Keratinocyte (primary cell): ENCODE measurements at regions not wholly inside any gene's neighbourhood (a gene's known extent, or its start where the extent isn't known, plus 50 kb on each side); places are given as distances from the start of the nearest gene placed in this dataset.

ENCODE experiments used
- CTCF ChIP-seq, 3 experiments: IDR thresholded peaks in 1 of 3; conservative IDR thresholded peaks in 1 of 3; optimal IDR thresholded peaks in 1 of 3; 2 replicates in 2 of 3; 3 replicates in 1 of 3; pipeline versions ENCODE3 to v1.5.1; 2011; ENCODE audit warnings: low read length in 3 of 3, mild to moderate bottlenecking in 3 of 3, moderate library complexity in 2 of 3, control low read depth in 1 of 3, inconsistent platforms in 1 of 3; ENCODE audit not compliant: insufficient read depth in 2 of 3; ENCODE audit errors: extremely low read depth in 1 of 3
- EZH2 ChIP-seq: IDR thresholded peaks from one replicate; pipeline ENCODE4 v1.6.1; 2012; ENCODE audit warnings: inconsistent platforms, mild to moderate bottlenecking, low read length, moderate library complexity

GRCh38 chr2:35503738-35504199 is 851.8 kb upstream of the CRIM1 start:
- no peak for TF ChIP-seq CTCF (optimal IDR thresholded peaks at IDR 0.05 in 1 of 3, IDR thresholded peaks at IDR 0.05 in 1 of 3, conservative IDR thresholded peaks at IDR 0.05 in 1 of 3; ENCODE audit: extremely low read depth in 1 of 3, insufficient read depth in 2 of 3, low read length in 3 of 3)
- no peak for TF ChIP-seq EZH2
